GM18502 (cell line): ENCODE measurements at regions not wholly inside any gene's neighbourhood (a gene's known extent, or its start where the extent isn't known, plus 50 kb on each side); places are given as distances from the start of the nearest gene placed in this dataset.

Experiments used
- ATAC-seq: cut with Tn5 transposase; IDR thresholded peaks from one replicate; pipeline ENCODE4 v1.9.1; 2021; ENCODE audit warnings: mild to moderate bottlenecking; ENCODE audit not compliant: unreplicated experiment, poor library complexity

DNA sequence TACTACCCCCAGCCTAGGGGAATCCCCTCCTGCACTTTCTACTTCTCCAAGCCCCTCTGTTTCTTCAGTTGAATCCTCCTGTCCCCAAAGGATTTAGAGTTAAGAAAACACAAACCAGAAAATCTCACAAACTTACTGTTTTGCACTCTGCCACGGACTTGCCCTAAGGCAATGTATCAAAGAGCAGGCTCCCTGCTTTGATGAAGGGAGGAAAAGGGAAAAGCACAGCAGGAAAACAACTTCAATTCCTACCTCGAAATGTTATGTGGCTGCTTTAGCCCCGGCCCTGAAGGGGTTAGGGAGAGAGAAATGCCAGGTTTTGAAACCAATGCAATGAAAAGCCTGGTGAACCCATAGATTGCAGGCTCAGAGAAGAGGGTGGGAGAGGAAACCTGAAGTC lies 254.7 kb downstream of the MAN2A1 start:
- no peak for ATAC-seq

DNA sequence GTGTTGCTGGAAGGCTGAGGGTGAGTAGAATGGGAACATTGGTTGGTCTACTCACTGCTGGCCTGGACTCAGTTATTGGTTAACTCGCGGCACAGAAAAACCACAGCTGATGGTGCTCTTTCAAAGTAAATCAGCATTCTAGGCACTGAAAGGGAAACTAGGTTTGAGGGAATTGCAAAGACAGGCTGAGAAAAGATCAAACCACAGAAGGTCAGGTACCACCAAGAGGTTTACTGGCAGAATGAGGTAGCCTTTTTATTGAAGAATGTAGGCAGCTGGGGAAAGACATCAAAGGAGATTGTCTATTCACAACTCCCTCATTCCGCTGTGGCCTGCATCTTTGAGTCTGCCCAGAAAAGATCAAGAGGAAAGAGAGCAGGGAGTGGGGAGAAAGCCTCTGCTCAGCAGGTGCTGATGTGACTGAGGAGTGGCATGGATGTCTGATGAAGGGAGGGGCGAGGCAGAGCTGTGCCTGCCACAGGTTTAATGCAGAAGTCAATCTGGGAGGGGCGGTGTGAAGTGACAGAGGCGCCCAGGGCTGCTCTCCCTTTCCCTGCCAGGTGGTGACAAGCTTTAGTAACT lies 255.5 kb downstream of the MAN2A1 start:
- peak; percentile 73 for ATAC-seq

DNA sequence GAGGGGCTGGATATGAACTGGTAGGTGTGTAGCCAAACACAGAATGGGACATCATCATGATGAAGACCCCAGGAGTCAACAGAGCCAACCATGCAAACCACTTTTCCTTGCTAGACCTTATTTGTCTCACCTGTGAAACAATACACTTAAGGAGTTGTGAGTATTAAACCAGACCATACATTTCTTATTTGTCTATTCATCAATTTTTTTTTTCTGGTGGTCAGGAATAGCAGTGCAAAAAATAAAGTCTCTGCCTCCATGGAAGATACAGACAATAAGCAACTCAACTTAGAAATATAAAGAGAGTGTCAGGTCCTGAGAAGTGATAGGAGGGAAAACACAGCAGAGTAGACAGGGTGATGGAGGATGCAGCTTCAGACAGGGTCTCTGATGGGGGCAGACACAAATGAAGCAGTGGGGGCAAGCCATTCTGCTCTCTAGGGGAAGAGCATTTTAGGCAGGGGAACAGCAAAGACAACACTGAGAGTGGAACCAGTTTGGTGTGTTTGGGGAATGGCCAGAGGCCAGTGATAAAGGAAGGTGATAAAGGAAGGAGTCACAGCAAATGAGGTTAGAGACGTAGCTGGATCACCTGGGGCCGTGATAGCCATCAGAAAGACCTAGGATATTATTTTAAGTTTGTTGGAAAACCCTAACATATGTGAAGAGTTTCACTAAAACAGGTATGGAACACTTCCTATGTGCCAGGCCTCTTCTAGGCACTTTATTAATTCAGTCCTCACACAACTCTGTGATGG lies 256.2 kb downstream of the MAN2A1 start:
- no peak for ATAC-seq

DNA sequence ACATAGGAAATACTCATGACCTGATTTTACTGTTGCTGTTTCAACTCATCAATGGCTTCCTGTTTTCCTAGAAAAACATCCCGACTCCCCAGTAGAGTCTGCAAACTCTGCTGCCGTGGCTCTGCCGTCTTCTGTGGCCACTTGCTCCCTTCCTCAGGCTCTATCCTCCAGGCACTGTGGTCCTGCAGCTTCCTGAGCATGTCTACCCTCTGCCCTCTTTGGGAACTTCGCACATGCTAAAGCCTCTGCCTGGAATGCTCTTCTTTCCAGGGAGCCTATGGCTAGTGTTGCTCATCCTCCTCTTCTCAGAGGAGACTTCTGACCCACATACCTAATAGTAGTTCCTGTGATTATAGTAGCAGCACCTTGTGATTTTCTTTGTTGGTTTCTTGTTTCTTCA lies 256.9 kb downstream of the MAN2A1 start:
- ATAC-seq = no peak

DNA sequence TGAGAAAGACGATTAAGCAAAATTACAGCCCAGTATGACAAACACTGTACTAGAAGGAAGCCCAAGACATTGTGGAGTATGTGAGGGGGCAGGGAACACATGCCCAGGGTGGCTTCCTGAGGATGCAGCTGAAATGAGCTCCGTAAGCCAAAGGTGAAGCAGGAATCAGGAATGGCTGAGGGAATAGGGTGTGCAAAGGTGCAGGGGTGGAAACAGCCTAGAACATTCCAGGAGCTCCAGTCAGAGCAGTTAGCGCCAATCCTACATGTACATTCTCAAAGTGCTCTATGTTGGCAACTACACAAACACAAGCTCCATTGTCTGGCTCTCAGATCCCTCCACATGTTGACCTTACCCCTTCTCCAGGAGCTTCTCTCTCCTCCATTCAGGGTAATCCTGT lies 257.9 kb downstream of the MAN2A1 start:
- ATAC-seq = no peak

DNA sequence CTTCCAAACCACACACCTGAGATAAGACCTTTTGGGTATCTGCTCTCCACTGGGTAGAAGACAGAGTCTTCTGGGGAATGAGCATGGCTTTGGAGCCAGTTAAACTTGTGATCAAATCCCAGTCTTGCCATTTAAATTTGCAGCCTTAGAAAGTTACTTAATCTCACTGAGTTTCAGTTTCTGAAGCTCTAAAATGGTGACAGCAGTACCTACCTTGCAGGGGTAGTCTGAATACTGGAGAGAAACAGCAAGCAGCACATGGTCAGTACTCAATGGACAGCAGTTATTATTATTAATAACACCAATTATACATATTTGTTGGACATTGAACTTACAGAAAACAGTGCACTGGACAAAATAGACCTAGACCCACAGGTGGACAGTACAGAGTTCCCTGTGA lies 260.9 kb downstream of the MAN2A1 start:
- no peak for ATAC-seq

DNA sequence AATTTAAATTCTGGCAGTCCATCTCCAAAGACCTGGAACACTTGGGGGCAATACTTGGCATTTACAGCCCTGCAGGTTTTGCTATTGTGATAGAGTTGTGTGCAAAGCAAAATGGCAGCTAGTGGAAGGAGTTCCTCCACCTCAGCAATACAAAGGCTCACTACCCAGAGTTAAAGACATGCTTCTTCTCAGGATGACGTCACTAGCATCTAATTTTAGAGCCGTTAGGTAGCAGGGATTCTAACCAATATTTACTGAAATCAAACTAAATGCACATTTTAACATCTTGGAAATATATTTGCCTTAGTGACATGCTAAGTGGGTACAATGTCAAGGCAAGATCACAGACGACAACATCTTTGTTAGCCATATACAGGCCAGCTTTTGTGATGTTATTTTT lies 261.6 kb downstream of the MAN2A1 start:
- ATAC-seq = no peak

DNA sequence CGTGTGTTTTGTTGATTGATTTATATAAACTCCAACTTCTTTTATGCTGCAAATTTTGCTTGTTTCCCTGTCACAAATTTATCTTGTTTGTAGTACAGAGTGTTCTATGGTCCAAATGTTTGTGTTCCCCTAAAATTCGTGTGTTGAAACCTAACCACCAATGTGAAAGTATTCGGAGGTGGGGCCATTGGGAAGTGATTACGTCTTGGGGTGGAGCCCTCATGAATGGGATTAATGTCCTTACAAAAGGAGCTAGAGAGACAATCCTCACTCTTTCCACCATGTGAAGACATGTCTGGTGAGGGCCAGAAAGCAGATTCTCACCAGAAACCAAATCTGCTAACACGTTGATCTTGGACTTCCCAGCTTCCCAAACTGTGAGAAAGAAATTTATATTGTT lies 262.0 kb downstream of the MAN2A1 start:
- no peak for ATAC-seq

DNA sequence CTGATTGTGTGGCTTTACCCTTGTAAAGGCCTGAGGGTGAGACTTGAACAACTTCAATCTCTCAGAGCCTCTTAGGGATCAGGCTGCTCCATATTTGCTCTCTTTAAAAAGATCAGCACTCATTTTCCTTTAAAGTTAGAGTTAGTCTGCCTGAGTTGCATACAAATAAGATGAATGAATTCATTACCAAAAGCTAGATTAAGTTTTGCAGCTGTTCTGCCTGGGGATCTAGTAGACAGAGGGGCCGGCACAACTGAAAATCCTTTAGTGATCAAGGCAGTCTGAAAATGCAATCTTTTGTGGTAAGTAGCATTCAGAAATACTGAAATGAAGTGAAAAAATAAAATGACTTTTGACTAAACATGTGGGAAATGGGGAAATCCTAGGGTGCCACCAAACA lies 264.0 kb downstream of the MAN2A1 start:
- ATAC-seq = no peak

DNA sequence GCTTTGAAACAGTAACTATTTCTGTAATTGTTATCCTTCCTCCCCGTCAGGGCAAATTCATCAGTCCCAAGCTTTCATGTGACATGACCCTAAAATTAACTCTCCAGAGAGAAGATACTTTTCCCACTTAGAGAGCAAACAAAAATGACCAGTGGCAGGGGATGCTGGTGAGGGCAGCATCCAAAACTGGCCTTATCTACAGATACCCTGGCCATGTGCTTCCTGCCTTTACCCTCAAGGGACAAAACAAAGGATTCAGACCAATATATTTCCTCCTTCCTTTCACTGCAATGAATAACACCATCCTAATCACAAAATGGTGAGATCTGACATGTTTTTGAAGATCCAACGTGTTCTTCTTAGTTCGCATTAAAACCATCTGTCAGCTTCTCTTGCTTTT lies 267.2 kb downstream of the MAN2A1 start:
- no peak for ATAC-seq

DNA sequence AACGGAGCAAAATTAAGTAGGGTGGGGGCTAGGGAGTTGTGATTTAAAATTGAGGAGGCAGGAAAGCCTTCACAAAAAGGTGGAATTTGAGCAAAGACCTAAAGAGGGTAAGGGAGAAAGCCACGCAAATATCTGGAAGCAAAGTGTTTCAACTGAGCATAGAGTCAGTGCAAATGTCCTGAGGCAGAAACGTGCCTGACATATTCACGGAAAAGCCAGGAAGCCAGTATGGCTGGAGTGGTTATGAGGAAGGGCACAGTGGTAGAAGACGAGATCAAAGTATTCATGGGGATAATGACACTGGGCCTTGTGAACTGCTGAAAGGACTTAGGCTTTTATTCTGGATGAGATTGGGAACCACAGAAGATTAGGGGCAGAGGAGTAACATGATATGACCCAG lies 268.4 kb downstream of the MAN2A1 start:
- ATAC-seq = no peak

DNA sequence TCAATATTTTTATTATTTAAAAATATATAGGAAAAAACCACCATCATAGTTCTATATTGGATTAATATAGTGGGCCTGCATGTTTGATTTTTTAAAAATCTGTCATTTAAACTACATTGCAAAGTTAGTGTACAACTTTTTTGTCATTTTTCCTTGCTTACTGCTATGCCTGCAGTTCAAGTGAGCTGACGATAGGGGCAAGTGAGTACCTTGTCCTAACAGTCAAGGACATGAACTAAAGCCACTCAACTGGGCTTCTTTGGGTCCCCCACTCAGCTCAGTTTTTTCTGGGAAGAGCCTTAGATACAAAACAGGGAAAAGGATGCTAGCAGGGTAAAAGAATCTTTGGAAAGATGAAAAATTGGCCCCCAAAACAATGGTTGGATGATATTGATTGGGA lies 269.9 kb downstream of the MAN2A1 start:
- ATAC-seq = no peak

DNA sequence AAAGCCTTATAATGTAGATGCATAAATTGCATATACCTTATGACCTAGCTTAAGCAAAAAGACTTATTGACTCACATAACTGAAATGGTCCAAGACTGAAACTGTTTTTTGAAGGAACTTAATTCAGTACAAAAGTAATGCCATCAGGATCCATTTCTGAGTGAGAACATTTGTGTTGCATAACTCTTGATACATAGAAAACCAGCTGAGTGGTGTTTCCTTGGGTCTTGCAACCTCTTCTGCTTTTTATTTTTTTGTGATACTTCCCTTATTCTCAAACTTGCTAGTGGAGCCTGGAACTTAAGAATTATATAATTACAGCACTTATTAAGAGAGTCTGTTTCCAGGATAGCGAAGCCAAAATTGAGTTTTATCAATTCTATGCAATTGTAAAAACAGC lies 272.0 kb downstream of the MAN2A1 start:
- no peak for ATAC-seq

DNA sequence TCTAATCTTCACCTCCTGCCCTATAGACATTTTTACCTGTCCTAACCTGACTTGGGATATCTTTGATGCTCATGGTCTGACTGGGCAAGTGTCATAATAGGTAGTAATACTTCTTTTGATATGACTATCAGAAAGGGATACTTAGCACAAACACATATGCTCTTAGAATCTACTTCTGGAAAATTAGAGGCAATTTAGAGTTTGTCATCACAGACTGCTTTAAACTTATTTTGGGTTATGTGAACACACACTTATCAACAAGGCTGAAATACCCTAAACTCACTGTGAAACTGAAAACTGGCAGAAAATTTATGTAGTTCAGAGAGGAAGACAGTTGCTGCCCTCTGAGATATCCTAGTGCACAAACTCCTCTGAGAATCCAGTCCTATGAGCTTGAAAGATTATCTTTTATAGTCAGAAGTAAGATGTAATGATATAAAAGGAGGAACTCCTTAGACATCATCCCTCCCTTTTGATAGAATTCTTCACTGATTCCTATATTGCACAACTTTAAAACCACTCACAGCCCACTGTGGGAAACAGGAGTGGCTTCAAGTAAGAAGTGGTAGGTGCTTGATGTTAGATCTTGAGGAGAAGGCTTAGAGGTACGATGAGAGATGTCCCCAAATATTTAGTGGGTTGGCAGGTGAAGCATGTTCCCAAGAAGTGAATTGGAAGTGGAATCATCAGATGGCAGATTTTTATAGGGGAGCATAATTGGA lies 273.3 kb downstream of the MAN2A1 start:
- no peak for ATAC-seq

DNA sequence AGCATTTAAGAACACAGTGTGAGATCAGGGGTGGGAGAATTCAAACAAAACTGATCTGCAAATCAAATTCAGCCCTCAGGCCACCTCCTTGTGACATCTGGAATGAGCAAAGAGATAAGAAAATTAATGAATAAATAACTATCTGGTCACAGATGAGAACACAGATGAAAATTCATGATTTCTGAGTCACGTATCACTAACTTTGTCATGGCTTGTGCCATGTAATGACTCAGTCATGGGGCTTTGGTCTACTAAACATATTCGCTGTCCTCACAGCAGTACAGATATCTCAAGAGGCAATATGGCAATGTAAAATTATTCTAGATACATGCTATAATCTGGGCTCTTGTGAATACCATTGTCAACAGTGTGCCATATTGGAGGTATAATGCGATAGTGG lies 274.4 kb downstream of the MAN2A1 start:
- ATAC-seq = no peak

DNA sequence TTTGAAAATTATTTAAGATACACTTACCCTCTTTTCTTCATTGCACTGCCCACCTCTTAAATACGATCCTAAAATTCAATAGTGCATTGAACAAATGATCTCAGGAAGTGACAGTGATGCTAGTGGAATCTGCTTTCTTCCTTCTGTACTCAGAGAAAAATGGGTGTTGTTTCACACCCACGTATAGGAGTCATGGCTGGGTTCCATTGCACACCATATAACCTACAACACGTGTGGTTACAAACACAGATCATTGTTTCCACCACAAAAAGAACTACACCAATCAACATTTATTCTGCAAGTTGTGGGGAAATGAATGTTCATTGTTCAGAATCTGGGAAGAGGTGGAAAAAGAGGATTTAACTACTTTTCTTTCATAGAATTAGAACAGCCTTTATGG lies 275.9 kb downstream of the MAN2A1 start:
- ATAC-seq = no peak

DNA sequence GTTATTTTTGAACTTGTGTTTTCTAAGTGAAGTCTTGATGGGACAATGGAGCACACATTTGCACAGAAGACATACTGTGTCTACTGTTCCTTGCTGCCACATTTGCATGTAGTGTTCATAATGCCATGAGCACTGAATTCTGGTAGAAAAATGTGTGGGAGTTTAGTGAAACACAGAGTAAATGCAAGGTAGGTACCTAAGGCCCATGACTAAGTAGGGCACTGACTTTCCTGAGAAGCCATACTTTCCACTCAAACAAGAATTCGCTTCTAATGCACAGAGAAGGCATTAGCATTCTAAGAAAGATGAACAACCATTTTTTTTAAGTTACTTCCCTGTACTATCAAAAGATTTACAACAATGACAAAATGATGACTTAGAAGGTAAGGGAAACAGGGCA lies 282.2 kb downstream of the MAN2A1 start:
- ATAC-seq = no peak

DNA sequence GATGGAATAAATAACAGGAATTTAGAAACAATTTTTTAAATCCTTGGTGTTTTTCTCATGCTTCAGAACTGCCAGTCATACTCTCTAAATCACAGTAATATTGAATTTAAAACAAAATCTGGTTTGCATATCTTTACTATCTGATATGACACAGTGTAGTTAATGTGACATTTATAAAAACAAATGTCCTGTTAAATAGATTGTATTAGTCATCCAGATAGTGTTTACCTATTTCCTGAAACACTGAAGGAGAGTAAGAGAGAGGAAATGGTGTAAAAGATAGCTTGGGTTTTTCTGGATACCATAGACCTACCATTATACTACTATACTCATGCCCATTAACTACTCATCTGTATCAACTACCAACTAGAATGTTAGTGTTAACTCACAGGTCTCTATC lies 292.3 kb downstream of the MAN2A1 start:
- no peak for ATAC-seq

DNA sequence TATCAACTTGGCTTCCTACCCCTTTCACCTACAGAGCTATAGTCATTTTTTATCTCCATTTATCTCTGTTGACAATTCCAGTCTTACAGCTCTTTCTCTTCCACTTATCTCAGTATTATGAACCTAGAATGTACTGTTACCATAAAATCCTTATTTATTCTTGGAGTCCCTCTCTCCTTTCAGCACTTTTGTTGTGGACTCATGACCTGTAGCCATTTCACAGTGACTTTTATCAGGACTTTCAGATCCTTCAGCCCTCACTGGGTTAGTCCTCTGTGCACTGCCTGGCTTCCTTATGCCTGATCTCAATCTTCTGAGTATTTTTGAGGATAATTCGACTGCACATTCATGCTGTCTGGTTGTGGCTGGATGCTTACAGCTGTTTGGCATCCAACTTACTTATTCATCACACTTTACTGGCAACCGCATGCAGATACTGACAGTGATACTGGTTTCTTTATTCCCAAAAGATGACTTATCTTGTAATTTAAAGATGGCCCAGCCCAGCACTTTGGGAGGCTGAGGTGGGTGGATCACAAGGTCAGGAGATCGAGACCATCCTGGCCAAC lies 293.3 kb downstream of the MAN2A1 start:
- no peak for ATAC-seq

DNA sequence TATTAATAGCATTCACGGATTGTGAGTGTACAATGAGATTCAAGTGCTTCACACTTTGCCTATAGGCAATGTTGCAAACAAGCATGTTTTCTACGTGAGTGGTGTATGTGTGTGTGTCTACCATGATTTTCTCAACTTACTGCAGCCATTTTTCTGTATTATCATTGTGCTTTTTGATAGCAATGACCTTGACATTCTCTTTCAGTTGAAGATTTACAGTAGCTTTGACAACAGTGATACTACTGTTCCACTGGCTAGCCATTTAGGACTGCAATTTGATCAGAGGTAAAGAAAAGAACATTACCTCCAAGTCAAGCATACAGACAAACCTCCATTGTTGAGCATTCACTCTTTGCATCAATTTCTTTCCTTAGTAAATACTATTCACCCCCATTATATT lies 297.0 kb downstream of the MAN2A1 start:
- no peak for ATAC-seq

DNA sequence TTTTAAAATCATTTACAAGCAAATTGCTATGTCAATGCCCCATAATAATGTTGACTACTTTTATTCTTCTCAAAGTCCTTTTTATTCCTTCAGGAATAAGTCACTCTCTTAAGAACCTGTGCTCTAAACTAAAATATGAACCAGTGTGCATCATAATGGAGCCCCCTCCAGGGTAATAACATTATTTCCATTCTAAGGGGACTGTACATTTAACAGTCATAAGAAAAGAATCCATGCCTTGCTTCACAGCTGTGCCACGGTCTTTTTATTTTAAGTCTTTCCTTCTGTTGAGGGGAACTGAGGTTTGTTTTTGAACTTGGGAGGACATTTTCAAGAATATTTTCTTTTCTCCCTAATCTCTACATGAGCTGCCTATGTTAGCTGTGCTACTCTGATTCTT lies 297.6 kb downstream of the MAN2A1 start:
- no peak for ATAC-seq
